Caco-2 (cell line): ENCODE measurements at regions not wholly inside any gene's neighbourhood (a gene's known extent, or its start where the extent isn't known, plus 50 kb on each side); places are given as distances from the start of the nearest gene placed in this dataset.

Experiments used
- BruUV-seq: library from RNA; stranded (reverse); fragments of 400-500 nt; replicated peaks from 2 replicates; lab custom pipeline; 2021; lab: Mats Ljungman, UMichigan
- CTCF ChIA-PET: fragments of 300-600 bp; sonication (Branson Sonifier 250); formaldehyde crosslinking; loops from one replicate; lab custom pipeline; 2022; ENCODE audit warnings: antibody characterized with exemption; lab: Charles Lee
- POLR2A ChIA-PET: fragments of 300-600 bp; sonication (Branson Sonifier 250); formaldehyde crosslinking; loops from one replicate; lab custom pipeline; 2022; ENCODE audit warnings: antibody characterized with exemption; lab: Charles Lee
- DNase-seq, 2 experiments: peaks; one replicate each; pipeline versions ENCODE4 v3.0.0 to v3.0.0-alpha.2; 2020 to 2022
- H3K27me3 ChIP-seq: replicated peaks from 2 replicates; pipeline ENCODE4 v1.6.0; 2011; ENCODE audit warnings: low read length; ENCODE audit not compliant: control insufficient read depth, insufficient read depth
- H3K36me3 ChIP-seq: 2 replicates; pipeline ENCODE4 v1.5.1; 2011; ENCODE audit warnings: low read length; ENCODE audit not compliant: control insufficient read depth, insufficient read depth
- H3K4me1 ChIP-seq: fragments of 250-450 bp; sonication (Bioruptor Pico); 2 replicates; pipeline ENCODE4 v1.5.1; 2020; ENCODE audit warnings: mild to moderate bottlenecking
- H3K4me3 ChIP-seq: 2 replicates; pipeline ENCODE4 v1.5.1; 2011; ENCODE audit warnings: low read depth, mild to moderate bottlenecking, control low read depth, low read length
- H3K9me3 ChIP-seq: fragments of 250-450 bp; sonication (Bioruptor Pico); 2 replicates; pipeline ENCODE4 v1.5.1; 2020; ENCODE audit warnings: mild to moderate bottlenecking, moderate library complexity
- H3K27ac Mint-ChIP-seq: one replicate; pipeline ENCODE4 v1.8.0; 2022; ENCODE audit warnings: mixed read lengths; ENCODE audit not compliant: unreplicated experiment
- H3K27me3 Mint-ChIP-seq: one replicate; pipeline ENCODE4 v1.8.0; 2022; ENCODE audit warnings: mixed read lengths; ENCODE audit not compliant: insufficient read depth, unreplicated experiment
- H3K36me3 Mint-ChIP-seq: one replicate; pipeline ENCODE4 v1.8.0; 2022; ENCODE audit warnings: mild to moderate bottlenecking, mixed read lengths; ENCODE audit not compliant: insufficient read depth, unreplicated experiment
- H3K4me1 Mint-ChIP-seq: one replicate; pipeline ENCODE4 v1.8.0; 2022; ENCODE audit warnings: low read depth, mixed read lengths; ENCODE audit not compliant: unreplicated experiment
- H3K4me3 Mint-ChIP-seq: one replicate; pipeline ENCODE4 v1.8.0; 2022; ENCODE audit warnings: mild to moderate bottlenecking, moderate library complexity, mixed read lengths; ENCODE audit not compliant: unreplicated experiment
- H3K9me3 Mint-ChIP-seq: one replicate; pipeline ENCODE4 v1.8.0; 2022; ENCODE audit warnings: mixed read lengths; ENCODE audit not compliant: unreplicated experiment
- intact Hi-C: fragments of 100-400 bp; cut with micrococcal nuclease; formaldehyde crosslinking; loops from one replicate; pipeline ENCODE4 v1.10.0; 2022; ENCODE audit not compliant: unreplicated experiment
- TF ChIP-seq, protein P1 (sequence below), 2 experiments: fragments of 200-600 bp in 1 of 2; IDR thresholded peaks; 1 replicate in 1 of 2; 2 replicates in 1 of 2; pipeline versions ENCODE4 v1.5.1 to v1.8.0; 2011 to 2022; ENCODE audit warnings: antibody characterized with exemption in 1 of 2, control low read depth in 1 of 2, inconsistent platforms in 1 of 2, low read depth in 1 of 2, low read length in 1 of 2, mild to moderate bottlenecking in 1 of 2, moderate library complexity in 1 of 2; ENCODE audit not compliant: insufficient read depth in 1 of 2, severe bottlenecking in 1 of 2, unreplicated experiment in 1 of 2

DNA sequence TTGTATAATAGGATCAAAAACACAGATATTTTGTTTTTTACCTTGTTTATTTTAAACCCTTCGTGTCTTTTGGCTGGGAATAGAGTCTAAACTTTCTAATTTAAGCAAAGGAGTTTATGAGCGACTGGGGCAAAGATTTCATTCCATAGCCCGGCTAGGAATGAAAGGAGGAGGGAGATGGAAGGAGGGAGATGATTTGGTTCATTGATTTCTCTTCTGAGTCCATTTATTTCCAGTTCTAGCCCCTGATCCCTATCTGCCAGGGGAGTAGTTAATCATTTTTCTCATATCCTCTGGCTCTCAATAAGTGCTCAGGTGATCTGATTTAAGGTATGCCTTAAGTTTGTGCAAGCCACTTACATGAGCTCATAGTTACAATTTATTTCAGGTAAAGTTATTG is 120.0 kb downstream of the SPRY1 start:
- Mint-ChIP-seq H3K36me3 (no peaks in the 10 kb centered on the region), H3K4me3 (no peak overlapping the region), H3K9me3 (no peaks in the 10 kb centered on the region), H3K27me3 (no peaks in the 10 kb centered on the region), H3K27ac (no peak overlapping the region), H3K4me1 (no peaks in the 10 kb centered on the region)
- H3K36me3 ChIP-seq: no peaks in the 10 kb centered on the region
- H3K9me3 ChIP-seq: no peaks in the 10 kb centered on the region
- TF ChIP-seq, protein P1, sequence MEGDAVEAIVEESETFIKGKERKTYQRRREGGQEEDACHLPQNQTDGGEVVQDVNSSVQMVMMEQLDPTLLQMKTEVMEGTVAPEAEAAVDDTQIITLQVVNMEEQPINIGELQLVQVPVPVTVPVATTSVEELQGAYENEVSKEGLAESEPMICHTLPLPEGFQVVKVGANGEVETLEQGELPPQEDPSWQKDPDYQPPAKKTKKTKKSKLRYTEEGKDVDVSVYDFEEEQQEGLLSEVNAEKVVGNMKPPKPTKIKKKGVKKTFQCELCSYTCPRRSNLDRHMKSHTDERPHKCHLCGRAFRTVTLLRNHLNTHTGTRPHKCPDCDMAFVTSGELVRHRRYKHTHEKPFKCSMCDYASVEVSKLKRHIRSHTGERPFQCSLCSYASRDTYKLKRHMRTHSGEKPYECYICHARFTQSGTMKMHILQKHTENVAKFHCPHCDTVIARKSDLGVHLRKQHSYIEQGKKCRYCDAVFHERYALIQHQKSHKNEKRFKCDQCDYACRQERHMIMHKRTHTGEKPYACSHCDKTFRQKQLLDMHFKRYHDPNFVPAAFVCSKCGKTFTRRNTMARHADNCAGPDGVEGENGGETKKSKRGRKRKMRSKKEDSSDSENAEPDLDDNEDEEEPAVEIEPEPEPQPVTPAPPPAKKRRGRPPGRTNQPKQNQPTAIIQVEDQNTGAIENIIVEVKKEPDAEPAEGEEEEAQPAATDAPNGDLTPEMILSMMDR (IDR thresholded peaks at IDR 0.05; ENCODE audit: insufficient read depth in 1 of 2, low read depth in 1 of 2, low read length in 1 of 2, severe bottlenecking in 1 of 2, unreplicated experiment in 1 of 2): no peak
- ChIA-PET CTCF (no interaction called here), POLR2A (interaction anchor here (0.6 kb wide), 1 partner anchor 38 kb away, joined by 3 read pairs; no protein-coding TSS in a partner anchor)
- DNase-seq: no peak
- intact Hi-C loops: no loop called here
- no TSS peak for BruUV-seq
- H3K27me3 ChIP-seq: no peaks in the 10 kb centered on the region
- H3K4me1 ChIP-seq: no peaks in the 10 kb centered on the region
- H3K4me3 ChIP-seq: no peak overlapping the region

GRCh38 chr4:123517176-123517575 is 120.6 kb downstream of the SPRY1 start:
- Histone ChIP-seq H3K4me3 (no peak overlapping the region), H3K9me3 (no peaks in the 10 kb centered on the region), H3K27me3 (no peaks in the 10 kb centered on the region), H3K4me1 (no peaks in the 10 kb centered on the region), H3K36me3 (no peaks in the 10 kb centered on the region)
- Mint-ChIP-seq H3K4me1 (no peaks in the 10 kb centered on the region), H3K27me3 (no peaks in the 10 kb centered on the region), H3K4me3 (no peak overlapping the region), H3K9me3 (no peaks in the 10 kb centered on the region), H3K27ac (no peak overlapping the region), H3K36me3 (no peaks in the 10 kb centered on the region)
- ChIA-PET CTCF (no interaction called here), POLR2A (no interaction called here)
- no TSS peak for BruUV-seq
- no peak for DNase-seq
- TF ChIP-seq, protein P1 (IDR thresholded peaks at IDR 0.05; ENCODE audit: insufficient read depth in 1 of 2, low read depth in 1 of 2, low read length in 1 of 2, severe bottlenecking in 1 of 2, unreplicated experiment in 1 of 2): no peak
- intact Hi-C loops: no loop called here

- no peaks in the 10 kb centered on the region for H3K4me1 Mint-ChIP-seq
- no TSS peak for BruUV-seq
- CTCF ChIA-PET: no interaction called here
Observed at GRCh38 chr4:123517971-123518370, 121.4 kb downstream of the SPRY1 start.

More at GRCh38 chr4:123517971-123518370, 121.4 kb downstream of the SPRY1 start:
- no peak overlapping the region for H3K27ac Mint-ChIP-seq
- H3K9me3 Mint-ChIP-seq: no peaks in the 10 kb centered on the region
- Histone ChIP-seq H3K9me3 (no peaks in the 10 kb centered on the region), H3K36me3 (no peaks in the 10 kb centered on the region), H3K4me1 (no peaks in the 10 kb centered on the region), H3K27me3 (no peaks in the 10 kb centered on the region), H3K4me3 (no peak overlapping the region)
- POLR2A ChIA-PET: no interaction called here
- no peaks in the 10 kb centered on the region for H3K36me3 Mint-ChIP-seq
- no peak overlapping the region for H3K4me3 Mint-ChIP-seq
- H3K27me3 Mint-ChIP-seq: no peaks in the 10 kb centered on the region
- DNase-seq: no peak
- TF ChIP-seq, protein P1 (IDR thresholded peaks at IDR 0.05; ENCODE audit: insufficient read depth in 1 of 2, low read depth in 1 of 2, low read length in 1 of 2, severe bottlenecking in 1 of 2, unreplicated experiment in 1 of 2): no peak
- intact Hi-C loops: no loop called here
